Activated naive CD4-positive, alpha-beta T cell treated with anti-CD3 and anti-CD28 coated beads, Interleukin-2, amount 10 ng/mL, durations not matched to agents 7 days and 5 days (primary cell): ENCODE measurements at regions not wholly inside any gene's neighbourhood (a gene's known extent, or its start where the extent isn't known, plus 50 kb on each side); places are given as distances from the start of the nearest gene placed in this dataset.
"Not testable (repeated sequence)": the region's sequence is repeated elsewhere in the genome, so short reads cannot be mapped to it uniquely, and the experiment has no call there.

ENCODE experiments used
- CTCF ChIA-PET: fragments of 350-600 bp; sonication (Branson Sonifier 250); formaldehyde crosslinking; loops from one replicate; lab custom pipeline; 2021; ENCODE audit warnings: antibody characterized with exemption; lab: Charles Lee
- DNase-seq: peaks from one replicate; pipeline ENCODE4 v3.0.0-alpha.2; 2020
- H3K27ac Mint-ChIP-seq: one replicate; pipeline ENCODE4 v1.8.0; 2021; ENCODE audit warnings: mild to moderate bottlenecking, moderate library complexity, mixed read lengths
- H3K27me3 Mint-ChIP-seq: one replicate; pipeline ENCODE4 v1.8.0; 2021; ENCODE audit warnings: mild to moderate bottlenecking, mixed read lengths
- H3K36me3 Mint-ChIP-seq: one replicate; pipeline ENCODE4 v1.8.0; 2021; ENCODE audit warnings: mixed read lengths
- H3K4me1 Mint-ChIP-seq: one replicate; pipeline ENCODE4 v1.8.0; 2021; ENCODE audit warnings: mixed read lengths
- H3K4me3 Mint-ChIP-seq: one replicate; pipeline ENCODE4 v1.8.0; 2021; ENCODE audit warnings: mild to moderate bottlenecking, moderate library complexity, mixed read lengths
- H3K9me3 Mint-ChIP-seq: one replicate; pipeline ENCODE4 v1.8.0; 2021; ENCODE audit warnings: mixed read lengths

DNA sequence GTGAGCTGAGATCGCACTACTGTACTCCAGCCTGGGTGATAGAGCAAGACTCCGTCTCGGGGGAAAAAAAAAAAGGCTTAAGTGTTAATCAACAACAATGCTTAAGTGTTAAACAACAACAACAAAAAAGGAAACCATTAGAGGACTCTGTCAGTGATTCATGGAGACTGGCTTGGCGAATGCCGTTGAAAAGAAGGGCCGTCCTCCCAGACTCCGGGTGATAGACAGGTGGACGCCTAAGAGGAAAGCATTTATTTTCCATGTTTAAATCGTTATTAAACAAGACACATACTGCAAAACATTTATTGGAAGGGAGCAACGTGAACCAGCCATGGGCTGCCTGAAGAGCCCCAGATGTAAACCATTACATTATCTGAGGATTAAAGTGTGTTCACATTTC is 137.8 kb upstream of the TPTE start:
- H3K36me3 Mint-ChIP-seq: not testable (repeated sequence)

DNA sequence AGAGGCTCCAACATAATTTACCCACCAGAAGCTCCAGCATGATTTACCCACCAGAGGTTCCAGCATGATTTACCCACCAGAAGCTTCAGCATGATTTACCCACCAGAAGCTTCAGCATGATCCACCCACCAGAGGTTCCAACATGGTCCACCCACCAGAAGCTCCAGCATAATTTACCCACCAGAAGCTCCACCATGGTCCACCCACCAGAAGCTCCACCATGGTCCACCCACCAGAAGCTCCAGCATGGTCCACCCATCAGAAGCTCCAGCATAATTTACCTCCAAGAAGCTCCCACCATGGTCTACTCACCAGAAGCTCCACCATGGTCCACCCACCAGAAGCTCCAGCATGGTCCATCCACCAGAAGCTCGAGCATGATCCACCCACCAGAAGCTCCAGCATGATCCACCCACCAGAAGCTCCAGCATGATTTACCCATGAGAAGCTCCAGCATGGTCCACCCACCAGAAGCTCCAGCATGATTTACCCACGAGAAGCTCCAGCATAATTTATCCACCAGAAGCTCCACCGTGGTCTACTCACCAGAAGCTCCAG is 137.0 kb upstream of the TPTE start:
- H3K4me3 Mint-ChIP-seq, CTCF ChIA-PET, DNase-seq, H3K4me1 Mint-ChIP-seq, H3K27ac Mint-ChIP-seq, H3K27me3 Mint-ChIP-seq, H3K9me3 Mint-ChIP-seq, H3K36me3 Mint-ChIP-seq: not testable (repeated sequence)

More for the DNA sequence above, 137.8 kb upstream of the TPTE start:
- H3K9me3 Mint-ChIP-seq, H3K4me3 Mint-ChIP-seq, H3K27me3 Mint-ChIP-seq, H3K27ac Mint-ChIP-seq, H3K4me1 Mint-ChIP-seq, CTCF ChIA-PET, DNase-seq: not testable (repeated sequence)

DNA sequence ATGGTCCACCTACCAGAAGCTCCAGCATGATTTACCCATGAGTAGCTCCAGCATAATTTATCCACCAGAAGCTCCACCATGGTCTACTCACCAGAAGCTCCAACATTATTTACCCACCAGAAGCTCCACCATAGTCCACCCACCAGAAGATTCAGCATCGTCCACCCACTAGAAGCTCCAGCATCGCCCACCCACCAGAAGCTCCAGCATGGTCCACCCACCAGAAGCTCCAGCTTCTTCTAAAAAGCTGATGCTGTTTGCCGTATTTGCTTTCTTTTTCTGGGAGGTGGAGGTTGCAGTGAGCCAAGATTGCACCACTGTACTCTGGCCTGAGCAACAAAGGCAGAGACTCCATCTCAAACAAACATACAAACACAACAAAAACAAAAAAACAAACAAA is 136.2 kb upstream of the TPTE start:
- H3K4me3 Mint-ChIP-seq, H3K27ac Mint-ChIP-seq, H3K36me3 Mint-ChIP-seq, H3K27me3 Mint-ChIP-seq, H3K9me3 Mint-ChIP-seq, DNase-seq, CTCF ChIA-PET, H3K4me1 Mint-ChIP-seq: not testable (repeated sequence)

DNA sequence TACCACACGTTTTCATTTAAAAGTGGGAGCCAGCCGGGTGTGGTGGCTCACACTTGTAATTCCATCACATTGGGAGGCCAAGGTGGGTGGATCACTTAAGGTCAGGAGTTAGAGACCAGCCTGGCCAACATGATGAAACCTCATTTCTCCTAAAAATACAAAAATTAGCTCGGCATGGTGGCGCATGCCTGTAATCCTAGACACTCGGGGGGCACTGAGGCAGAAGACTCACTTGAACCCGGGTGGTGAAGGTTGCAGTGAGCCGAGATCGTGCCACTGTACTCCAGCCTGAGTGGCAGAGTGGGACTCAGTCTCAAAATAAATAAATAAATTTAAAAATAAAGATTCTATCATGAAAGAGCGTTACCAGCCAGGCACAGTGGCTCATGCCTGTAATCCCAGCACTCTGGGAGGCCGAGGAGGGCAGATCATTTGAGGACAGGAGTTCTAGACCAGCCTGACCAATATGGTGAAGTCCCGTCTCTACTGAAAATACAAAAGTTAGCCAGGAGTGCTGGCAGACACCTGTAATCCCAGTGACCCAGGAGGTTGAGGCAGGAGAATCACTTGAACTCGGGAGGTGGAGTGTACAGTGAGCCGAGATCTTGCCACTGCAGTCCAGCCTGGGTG is 135.4 kb upstream of the TPTE start:
- H3K36me3 Mint-ChIP-seq, H3K4me1 Mint-ChIP-seq, H3K27me3 Mint-ChIP-seq, H3K9me3 Mint-ChIP-seq, H3K4me3 Mint-ChIP-seq, CTCF ChIA-PET, DNase-seq, H3K27ac Mint-ChIP-seq: not testable (repeated sequence)

DNA sequence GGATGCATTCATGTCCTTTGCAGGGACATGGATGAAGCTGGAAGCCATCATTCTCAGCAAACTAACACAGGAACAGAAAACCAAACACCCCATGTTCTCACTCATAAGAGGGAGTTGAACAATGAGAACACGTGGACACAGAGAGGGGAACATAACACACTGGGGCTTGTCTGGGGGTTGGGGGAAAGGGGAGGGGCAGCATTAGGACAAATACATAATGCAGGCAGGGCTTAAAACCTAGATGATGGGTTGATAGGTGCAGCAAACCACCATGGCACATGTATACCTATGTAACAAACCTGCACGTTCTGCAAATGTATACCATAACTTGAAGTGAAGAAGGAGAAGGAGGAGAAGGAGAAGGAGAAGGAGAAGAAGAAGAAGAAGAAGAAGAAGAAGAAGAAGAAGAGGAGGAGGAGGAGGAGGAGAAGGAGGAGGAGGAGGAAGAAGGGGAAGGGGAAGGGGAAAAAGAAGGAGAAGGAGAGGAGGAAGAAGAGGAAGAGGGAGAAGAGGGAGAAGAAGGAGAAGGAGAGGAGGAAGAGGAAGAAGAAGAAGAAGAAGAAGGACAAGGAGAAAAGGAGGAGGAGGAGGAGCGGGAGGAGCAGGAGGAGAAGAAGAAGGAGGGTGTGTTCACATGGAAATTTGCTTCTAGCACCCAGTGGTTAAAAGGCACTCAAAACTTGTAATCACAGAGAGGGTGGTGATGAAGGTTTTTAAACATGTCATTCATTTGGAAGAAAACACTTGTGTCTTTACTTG is 133.5 kb upstream of the TPTE start:
- H3K27me3 Mint-ChIP-seq, H3K36me3 Mint-ChIP-seq, H3K9me3 Mint-ChIP-seq, CTCF ChIA-PET, H3K4me1 Mint-ChIP-seq, H3K27ac Mint-ChIP-seq, H3K4me3 Mint-ChIP-seq, DNase-seq: not testable (repeated sequence)

DNA sequence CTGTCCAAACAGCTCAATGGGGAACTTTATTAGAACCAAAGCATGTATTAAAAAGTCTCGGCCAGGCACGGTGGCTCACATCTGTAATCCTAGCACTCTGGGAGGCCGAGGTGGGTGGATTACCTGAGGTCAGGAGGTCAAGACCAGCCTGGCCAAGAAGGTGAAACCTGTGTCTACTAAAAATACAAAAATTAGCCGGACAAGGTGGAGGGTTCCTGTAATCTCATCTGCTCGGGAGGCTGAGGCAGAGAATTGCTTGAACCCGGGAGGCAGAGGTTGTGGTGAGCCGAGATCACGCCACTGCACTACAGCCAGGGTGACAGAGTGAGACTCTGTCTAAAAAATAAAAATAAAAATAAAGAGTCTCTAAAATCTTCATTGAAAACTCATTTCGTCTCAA is 132.8 kb upstream of the TPTE start:
- H3K4me3 Mint-ChIP-seq, DNase-seq, CTCF ChIA-PET, H3K4me1 Mint-ChIP-seq, H3K27ac Mint-ChIP-seq, H3K36me3 Mint-ChIP-seq, H3K27me3 Mint-ChIP-seq, H3K9me3 Mint-ChIP-seq: not testable (repeated sequence)

DNA sequence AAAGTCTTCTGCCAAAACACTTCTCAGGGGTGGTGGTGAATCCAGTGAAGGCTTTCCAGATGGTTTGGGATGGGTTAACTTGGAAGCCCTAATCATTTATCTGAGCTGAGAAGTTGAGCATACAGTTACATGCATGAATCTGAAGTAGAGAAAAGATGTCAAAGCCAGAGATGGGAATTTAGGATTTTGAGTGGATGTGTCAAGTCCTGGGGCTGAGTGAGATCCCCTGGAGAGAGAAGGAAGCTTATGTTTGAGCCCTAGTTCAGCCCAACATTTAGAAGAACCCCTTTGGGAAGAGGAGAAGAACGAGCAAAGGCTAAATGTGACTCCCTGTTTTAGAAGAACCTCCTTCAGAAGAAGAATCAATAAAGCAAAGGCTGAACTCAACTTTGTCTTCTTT is 129.1 kb upstream of the TPTE start:
- H3K27me3 Mint-ChIP-seq, H3K9me3 Mint-ChIP-seq, CTCF ChIA-PET, H3K27ac Mint-ChIP-seq, DNase-seq, H3K36me3 Mint-ChIP-seq, H3K4me3 Mint-ChIP-seq, H3K4me1 Mint-ChIP-seq: not testable (repeated sequence)

DNA sequence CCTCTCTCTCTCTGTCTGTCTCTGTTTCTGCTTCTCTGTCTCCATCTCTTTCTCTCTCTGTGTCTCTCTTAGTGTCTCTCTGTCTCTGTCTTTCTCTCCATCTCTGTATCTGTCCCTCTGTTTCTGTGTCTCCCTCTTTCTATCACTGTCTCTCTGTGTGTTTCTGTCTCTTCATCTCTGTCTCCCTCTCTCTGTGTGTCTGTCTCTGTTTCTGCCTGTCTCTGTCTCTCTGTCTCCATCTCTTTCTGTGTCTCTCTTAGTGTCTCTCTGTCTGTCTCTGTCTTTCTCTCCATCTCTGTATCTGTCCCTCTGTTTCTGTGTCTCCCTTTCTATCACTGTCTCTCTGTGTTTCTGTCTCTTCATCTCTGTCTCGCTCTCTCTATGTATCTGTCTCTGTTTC is 125.4 kb upstream of the TPTE start:
- H3K27me3 Mint-ChIP-seq, H3K4me3 Mint-ChIP-seq, H3K27ac Mint-ChIP-seq, H3K9me3 Mint-ChIP-seq, CTCF ChIA-PET, DNase-seq, H3K4me1 Mint-ChIP-seq, H3K36me3 Mint-ChIP-seq: not testable (repeated sequence)

DNA sequence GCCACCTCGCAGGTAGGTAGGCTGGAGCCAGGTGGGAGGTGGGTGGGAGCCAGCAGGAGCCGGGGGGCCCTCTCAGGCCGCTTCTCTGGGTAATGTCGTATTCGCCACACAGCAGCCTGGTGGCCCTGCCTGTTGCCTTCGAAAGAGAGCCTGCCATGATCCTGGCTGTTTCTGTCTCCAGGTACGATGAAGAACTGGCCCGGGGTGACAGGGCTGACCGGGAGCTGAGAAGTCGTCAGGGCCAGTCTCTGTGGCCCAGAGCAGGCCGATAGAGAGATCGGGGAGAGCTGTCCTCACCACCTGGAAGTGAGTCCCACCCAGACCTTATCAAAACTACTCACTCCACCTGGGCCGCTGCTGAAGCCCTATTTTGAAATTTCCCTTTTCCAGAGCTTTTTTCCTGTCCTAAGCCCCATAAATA is 123.9 kb upstream of the TPTE start:
- H3K27ac Mint-ChIP-seq, H3K27me3 Mint-ChIP-seq, H3K36me3 Mint-ChIP-seq, H3K4me1 Mint-ChIP-seq, CTCF ChIA-PET, H3K4me3 Mint-ChIP-seq, H3K9me3 Mint-ChIP-seq, DNase-seq: not testable (repeated sequence)

DNA sequence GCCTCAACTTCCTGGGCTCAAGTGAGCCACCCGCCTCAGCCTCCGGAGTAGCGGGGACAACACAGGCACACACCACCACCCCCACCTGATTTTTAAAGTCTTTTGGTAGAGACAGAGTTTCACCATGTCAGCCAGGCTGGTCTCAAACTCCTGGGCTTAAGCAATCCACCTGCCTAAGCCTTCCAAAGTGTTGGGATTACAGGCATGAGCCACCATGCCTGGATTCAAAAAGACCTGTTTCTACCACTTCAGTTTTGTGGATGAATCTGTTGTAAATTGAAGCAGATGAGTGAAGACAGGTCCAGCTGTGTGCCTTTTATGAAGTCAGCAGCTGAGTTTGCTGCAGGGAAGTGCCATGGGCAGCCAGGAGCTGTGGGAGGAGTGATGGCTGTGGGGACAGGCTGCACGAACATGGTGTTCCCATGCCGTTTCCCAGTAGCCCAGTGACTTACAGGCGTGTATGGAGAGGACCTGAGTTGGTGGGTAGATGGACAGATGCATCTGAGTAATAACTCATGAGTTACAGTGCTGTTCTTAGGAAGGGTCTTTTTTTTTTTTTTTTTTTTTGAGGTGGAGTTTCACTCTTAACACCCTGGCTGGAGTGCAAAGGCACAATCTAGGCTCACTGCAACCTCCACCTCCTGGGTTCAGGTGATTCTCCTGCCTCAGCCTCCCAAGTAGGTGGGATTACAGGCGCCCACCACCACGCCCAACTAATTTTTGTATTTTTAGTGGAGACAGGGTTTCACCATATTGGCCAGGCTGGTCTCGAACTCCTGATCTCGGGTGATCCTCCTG is 122.5 kb upstream of the TPTE start:
- H3K27ac Mint-ChIP-seq, DNase-seq, H3K36me3 Mint-ChIP-seq, H3K4me1 Mint-ChIP-seq, H3K27me3 Mint-ChIP-seq, CTCF ChIA-PET, H3K9me3 Mint-ChIP-seq, H3K4me3 Mint-ChIP-seq: not testable (repeated sequence)

DNA sequence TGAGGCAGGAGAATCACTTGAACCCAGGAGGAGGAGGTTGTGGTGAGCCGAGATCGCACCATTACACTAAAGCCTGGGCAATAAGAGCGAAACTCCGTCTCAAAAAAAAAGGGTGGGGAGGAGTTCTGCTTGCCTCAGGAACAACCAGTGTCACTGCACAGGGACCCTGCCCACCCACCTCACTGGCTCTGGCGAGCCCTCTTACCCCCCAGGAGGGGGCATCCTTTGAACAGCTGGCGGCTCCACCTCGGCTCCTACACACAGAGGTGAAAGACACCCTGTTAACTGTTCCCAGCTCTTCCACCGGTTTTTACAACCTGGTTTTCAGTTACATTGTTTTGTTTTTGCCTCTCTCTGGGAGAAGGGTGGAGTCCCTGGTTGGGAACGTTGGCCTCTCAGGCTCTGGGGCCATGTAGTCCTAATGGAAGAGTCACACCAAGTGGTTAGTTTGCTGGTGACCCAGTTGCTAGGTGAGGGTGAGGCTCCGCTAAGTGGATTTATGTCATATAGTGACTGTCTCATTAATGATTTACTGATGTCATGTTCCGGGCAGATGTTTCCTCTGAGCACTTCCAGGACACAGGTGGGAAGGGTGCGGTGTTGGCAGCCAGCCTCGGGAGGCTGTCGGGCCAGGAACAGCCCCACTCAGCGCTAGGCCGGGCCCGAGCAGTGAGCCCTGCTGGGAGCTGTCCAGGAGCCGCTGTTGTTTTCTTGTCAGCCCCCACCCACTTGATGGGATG is 120.6 kb upstream of the TPTE start:
- H3K4me3 Mint-ChIP-seq, H3K36me3 Mint-ChIP-seq, DNase-seq, H3K27me3 Mint-ChIP-seq, H3K4me1 Mint-ChIP-seq, H3K27ac Mint-ChIP-seq, CTCF ChIA-PET: not testable (repeated sequence)
- H3K9me3 Mint-ChIP-seq: peaks cover 16% of the 10 kb centered on the region

DNA sequence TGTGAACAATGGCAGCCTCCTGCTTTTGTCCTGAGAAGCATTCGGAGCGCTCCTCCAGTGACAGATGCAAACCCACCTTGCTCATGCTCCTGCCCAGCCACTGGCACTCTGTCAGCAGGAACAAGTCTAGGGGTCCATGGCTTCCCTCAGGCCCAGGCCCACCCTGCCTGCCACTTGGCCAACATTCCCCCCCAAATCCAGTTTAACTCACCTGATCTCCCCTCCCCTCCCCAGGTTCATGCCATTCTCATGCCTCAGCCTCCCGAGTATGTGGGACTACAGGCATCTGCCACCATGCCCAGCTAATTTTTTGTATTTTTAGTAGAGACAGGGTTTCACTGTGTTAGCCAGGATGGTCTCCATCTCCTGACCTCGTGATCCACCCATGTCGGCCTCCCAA is 118.9 kb upstream of the TPTE start:
- DNase-seq, H3K4me1 Mint-ChIP-seq, H3K36me3 Mint-ChIP-seq, H3K4me3 Mint-ChIP-seq, CTCF ChIA-PET, H3K27ac Mint-ChIP-seq, H3K27me3 Mint-ChIP-seq: not testable (repeated sequence)
- peaks cover 17% of the 10 kb centered on the region for H3K9me3 Mint-ChIP-seq

DNA sequence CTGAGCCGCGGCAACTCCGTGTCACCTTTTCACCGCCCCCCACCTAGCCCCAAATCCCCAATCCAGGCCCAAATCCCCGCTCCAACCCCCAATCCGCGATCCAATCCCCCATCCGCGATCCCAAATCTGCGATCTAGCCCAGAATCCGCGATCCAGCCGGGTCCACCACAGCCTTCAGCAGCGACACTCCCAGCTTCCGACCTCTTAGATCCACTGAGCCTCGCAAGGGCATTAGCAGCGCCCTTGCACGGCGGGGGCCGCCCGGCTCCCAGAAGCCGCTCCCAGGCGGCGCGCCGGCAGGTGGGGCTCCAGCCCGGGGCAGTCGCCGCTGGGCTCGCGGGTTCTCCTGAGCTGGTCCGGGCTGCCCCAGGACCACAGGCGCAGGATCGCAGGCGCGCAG is 116.1 kb upstream of the TPTE start:
- H3K4me3 Mint-ChIP-seq, H3K27me3 Mint-ChIP-seq, H3K27ac Mint-ChIP-seq, DNase-seq, CTCF ChIA-PET, H3K36me3 Mint-ChIP-seq, H3K4me1 Mint-ChIP-seq: not testable (repeated sequence)
- H3K9me3 Mint-ChIP-seq: peaks cover 12% of the 10 kb centered on the region

DNA sequence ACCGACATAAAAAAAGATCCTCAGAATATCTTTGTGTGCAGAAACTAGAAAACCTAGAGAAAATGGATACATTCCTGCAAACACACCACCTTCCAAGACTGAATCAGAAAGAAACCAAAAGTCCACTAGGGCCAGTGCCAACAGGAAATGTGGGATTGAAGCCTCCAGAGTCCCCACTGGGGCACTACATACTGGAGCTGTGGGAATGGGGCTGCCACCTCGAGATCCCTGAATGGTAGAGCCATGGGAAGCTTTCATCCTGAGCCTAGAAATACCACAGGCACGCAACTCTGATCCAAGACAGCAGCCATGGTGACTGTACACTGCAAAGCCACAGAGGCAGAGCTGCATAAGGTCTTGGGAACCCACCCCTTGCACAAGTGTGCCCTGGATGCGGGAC is 111.6 kb upstream of the TPTE start:
- H3K9me3 Mint-ChIP-seq, DNase-seq, CTCF ChIA-PET, H3K27ac Mint-ChIP-seq, H3K36me3 Mint-ChIP-seq, H3K4me3 Mint-ChIP-seq, H3K4me1 Mint-ChIP-seq, H3K27me3 Mint-ChIP-seq: not testable (repeated sequence)
